Transverse colon (tissue), 4 donors: ENCODE measurements at regions not wholly inside any gene's neighbourhood (a gene's known extent, or its start where the extent isn't known, plus 50 kb on each side); places are given as distances from the start of the nearest gene placed in this dataset.

Experiments
- EP300 ChIP-seq: sonication (generic); formaldehyde crosslinking; IDR thresholded peaks from one replicate; pipeline ENCODE4 v1.6.1; 2017; ENCODE audit warnings: antibody characterized with exemption, low read depth
- POLR2A ChIP-seq: fragments of 450-650 bp; IDR thresholded peaks from one replicate; pipeline ENCODE4 v1.6.1; 2016; ENCODE audit warnings: antibody characterized with exemption, mild to moderate bottlenecking, moderate library complexity
- POLR2AphosphoS5 ChIP-seq, 3 donors: sonication (generic); formaldehyde crosslinking; IDR thresholded peaks; one replicate each; pipeline ENCODE4 v1.6.1; 2016; ENCODE audit warnings: antibody characterized with exemption in 3 of 3
- TF ChIP-seq, protein P1 (sequence below), 5 experiments: fragments of 200-600 bp in 3 of 5; fragments of 450-650 bp in 2 of 5; sonication (generic) in 3 of 5; IDR thresholded peaks; 1 replicate in 2 of 5; 2 replicates in 3 of 5; pipeline ENCODE4 v1.5.1; 2016 to 2017; ENCODE audit warnings: antibody characterized with exemption in 5 of 5, inconsistent platforms in 3 of 5, mild to moderate bottlenecking in 2 of 5, moderate library complexity in 1 of 5

DNA sequence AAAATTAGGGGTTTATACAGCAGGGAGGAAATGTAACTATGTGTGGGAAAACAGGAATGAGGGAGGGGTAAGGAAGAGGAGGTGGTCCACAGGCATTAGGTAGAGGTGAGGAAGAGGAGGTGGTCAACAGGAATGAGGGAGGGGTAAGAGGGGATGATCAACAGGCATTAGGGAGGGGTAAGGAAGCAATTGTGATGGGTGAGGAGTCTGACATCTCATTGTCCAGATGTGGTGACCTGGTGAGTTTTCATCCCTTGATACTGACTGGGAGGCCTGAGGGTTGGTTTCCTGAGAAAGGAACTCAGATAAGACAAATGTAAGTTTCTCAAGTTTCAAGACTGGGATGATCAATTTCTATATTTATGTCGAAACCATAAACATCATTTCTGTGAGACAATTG is 206.2 kb upstream of the C16orf82 start:
- TF ChIP-seq, protein P1, sequence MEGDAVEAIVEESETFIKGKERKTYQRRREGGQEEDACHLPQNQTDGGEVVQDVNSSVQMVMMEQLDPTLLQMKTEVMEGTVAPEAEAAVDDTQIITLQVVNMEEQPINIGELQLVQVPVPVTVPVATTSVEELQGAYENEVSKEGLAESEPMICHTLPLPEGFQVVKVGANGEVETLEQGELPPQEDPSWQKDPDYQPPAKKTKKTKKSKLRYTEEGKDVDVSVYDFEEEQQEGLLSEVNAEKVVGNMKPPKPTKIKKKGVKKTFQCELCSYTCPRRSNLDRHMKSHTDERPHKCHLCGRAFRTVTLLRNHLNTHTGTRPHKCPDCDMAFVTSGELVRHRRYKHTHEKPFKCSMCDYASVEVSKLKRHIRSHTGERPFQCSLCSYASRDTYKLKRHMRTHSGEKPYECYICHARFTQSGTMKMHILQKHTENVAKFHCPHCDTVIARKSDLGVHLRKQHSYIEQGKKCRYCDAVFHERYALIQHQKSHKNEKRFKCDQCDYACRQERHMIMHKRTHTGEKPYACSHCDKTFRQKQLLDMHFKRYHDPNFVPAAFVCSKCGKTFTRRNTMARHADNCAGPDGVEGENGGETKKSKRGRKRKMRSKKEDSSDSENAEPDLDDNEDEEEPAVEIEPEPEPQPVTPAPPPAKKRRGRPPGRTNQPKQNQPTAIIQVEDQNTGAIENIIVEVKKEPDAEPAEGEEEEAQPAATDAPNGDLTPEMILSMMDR (IDR thresholded peaks at IDR 0.05), result no peak
- TF ChIP-seq POLR2A, result no peak
- no peak for TF ChIP-seq POLR2AphosphoS5 (IDR thresholded peaks at IDR 0.05)
- TF ChIP-seq EP300, result no peak
